ENCODE measurements at regions not wholly inside any gene's neighbourhood (a gene's known extent, or its start where the extent isn't known, plus 50 kb on each side); places are given as distances from the start of the nearest gene placed in this dataset.

DNA sequence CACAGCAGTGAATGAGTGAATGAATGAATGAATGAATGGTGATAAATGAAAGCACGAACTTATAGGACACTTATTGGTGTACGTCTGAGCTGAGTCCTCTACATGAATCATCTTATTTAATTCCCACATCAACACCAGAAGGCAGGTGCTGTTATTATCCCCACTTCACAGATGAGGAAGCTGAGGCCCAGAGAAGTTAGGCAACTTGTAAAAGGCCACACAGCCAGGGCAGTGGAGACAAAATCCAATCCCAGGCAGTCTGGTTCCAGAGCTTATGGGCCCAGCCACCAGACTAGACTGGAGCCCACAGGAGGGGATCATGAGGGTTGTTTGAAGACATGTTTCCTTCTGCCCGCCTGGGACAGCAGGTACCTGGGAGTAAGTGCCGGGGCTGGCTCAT, 364.0 kb downstream of the MN1 start:
- Histone ChIP-seq H3K4me3 (ENCODE audit: extremely low read depth, insufficient read depth, low read length, poor library complexity, severe bottlenecking) (no peak overlapping the region), H3K36me3 (ENCODE audit: control insufficient read depth, insufficient read depth, low read length) (no peaks in the 10 kb centered on the region), H3K9me3 (ENCODE audit: control insufficient read depth, low read length) (peaks cover 1% of the 10 kb centered on the region), H3K4me1 (ENCODE audit: control insufficient read depth, insufficient read depth, low read length, poor library complexity, severe bottlenecking) (peaks cover 16% of the 10 kb centered on the region), H3K27ac (ENCODE audit: low read depth, low read length, severe bottlenecking) (no peak overlapping the region)
- 60 to 100% methylated on average over 1 of the region's 4 CpGs for WGBS, 2 experiments (ENCODE audit: insufficient coverage in 2 of 2)

DNA sequence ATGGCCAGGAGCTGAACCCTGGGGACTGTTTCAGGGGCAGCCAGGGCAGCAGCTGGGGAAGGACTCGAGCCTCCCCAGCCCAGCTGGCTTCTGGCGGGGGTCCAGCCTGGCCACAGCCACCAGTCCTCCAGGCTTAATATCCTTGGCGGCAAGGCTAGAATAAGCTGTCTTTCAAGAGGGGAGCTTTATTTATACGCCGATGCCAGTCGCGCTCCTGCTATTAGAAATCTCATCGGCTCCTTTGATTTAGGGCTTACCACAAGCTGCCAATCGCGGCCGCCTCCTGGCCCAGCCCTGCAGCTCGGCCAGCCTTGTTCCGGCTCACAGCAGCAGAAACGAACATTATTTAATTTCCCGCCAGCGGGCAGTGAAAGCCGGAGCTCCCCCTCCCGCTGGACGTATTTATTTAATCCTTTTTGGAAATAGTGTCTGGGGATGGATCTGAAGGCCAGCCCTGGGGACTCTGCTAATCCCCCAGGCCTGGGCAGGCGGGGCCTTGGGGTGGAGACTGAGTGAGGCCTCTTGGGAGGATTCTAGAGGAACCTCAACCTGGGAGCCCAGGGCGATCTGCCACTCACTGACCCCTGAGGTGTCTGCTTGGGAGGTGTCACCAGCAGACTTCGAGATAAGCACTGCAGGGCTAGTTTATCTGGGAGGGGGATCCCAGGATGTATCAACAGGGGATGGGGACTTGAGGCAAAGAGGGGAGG, 363.1 kb downstream of the MN1 start:
- Histone ChIP-seq H3K4me3 (ENCODE audit: extremely low read depth, insufficient read depth, low read length, poor library complexity, severe bottlenecking) (no peak overlapping the region), H3K27ac (ENCODE audit: low read depth, low read length, severe bottlenecking) (no peak overlapping the region)

DNA sequence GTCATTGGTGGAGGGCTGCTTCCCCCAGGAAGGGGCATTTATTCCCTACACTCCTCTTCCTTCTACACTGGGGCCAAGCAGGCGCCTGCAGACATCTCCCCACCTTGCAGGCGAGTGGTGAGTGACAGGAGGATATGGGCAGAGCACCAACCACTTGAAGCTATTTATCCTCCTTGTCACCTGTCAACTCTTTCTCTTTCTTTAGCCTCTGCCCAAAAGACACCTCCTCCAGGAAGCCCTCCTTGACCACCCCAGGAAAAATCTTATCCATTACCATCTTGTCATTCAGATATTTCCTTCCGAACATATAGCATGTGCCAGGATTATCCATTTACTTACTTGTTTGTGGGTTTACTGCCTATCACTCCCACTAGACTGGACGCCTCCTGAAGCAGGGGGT, 362.4 kb downstream of the MN1 start:
- H3K36me3 ChIP-seq (ENCODE audit: control insufficient read depth, insufficient read depth, low read length): no peaks in the 10 kb centered on the region
- WGBS, 2 experiments (ENCODE audit: insufficient coverage in 2 of 2): 93% methylated on average over 2 of the region's 4 CpGs; no CpG with 5 or more reads in 1 of the 2 experiments
- H3K4me1 ChIP-seq (ENCODE audit: control insufficient read depth, insufficient read depth, low read length, poor library complexity, severe bottlenecking): peaks cover 15% of the 10 kb centered on the region
- H3K27ac ChIP-seq (ENCODE audit: low read depth, low read length, severe bottlenecking): no peak overlapping the region
- H3K9me3 ChIP-seq (ENCODE audit: control insufficient read depth, low read length): no peaks in the 10 kb centered on the region
- H3K4me3 ChIP-seq (ENCODE audit: extremely low read depth, insufficient read depth, low read length, poor library complexity, severe bottlenecking): no peak overlapping the region

More for the DNA sequence above, 363.1 kb downstream of the MN1 start:
- Histone ChIP-seq H3K36me3 (ENCODE audit: control insufficient read depth, insufficient read depth, low read length) (no peaks in the 10 kb centered on the region), H3K9me3 (ENCODE audit: control insufficient read depth, low read length) (no peaks in the 10 kb centered on the region), H3K4me1 (ENCODE audit: control insufficient read depth, insufficient read depth, low read length, poor library complexity, severe bottlenecking) (peaks cover 18% of the 10 kb centered on the region)
- whole genome bisulfite sequencing, 2 experiments (ENCODE audit: insufficient coverage in 2 of 2): 86 to 89% methylated on average over 20 to 22 of the region's 22 CpGs

DNA sequence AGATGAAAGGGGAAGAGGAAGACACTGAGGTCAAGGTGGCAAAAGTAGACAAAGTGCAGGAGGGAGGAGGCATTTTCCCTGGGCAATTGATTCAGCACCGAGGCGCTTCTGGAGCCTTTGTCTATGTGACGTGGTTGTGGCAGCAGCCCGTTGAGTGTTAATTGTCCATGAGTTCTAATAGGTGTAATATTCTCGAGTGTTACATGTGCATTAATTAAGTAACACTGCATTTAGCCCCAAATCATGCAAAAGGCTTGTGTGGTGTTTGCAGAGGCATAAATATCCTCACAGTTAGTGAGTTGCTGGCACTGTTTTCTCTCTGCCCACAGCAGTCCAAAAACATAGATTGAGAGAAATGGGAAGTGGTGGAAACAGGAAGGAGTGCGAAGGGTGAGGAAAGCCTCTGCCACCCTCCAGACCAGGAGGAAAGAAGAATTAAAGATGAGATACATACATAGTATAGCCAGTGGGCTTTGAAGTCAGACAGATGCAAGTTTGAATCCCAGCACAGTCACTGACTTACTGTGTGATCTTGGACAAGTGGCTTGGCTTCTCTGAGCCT, 361.2 kb downstream of the MN1 start:
- no peak overlapping the region for H3K4me3 ChIP-seq (ENCODE audit: extremely low read depth, insufficient read depth, low read length, poor library complexity, severe bottlenecking)
- H3K4me1 ChIP-seq (ENCODE audit: control insufficient read depth, insufficient read depth, low read length, poor library complexity, severe bottlenecking): peaks cover 14% of the 10 kb centered on the region
- 77 to 80% methylated on average over 2 to 5 of the region's 6 CpGs for WGBS, 2 experiments (ENCODE audit: insufficient coverage in 2 of 2)
- H3K27ac ChIP-seq (ENCODE audit: low read depth, low read length, severe bottlenecking): no peak overlapping the region
- H3K36me3 ChIP-seq (ENCODE audit: control insufficient read depth, insufficient read depth, low read length): no peaks in the 10 kb centered on the region
- no peaks in the 10 kb centered on the region for H3K9me3 ChIP-seq (ENCODE audit: control insufficient read depth, low read length)

DNA sequence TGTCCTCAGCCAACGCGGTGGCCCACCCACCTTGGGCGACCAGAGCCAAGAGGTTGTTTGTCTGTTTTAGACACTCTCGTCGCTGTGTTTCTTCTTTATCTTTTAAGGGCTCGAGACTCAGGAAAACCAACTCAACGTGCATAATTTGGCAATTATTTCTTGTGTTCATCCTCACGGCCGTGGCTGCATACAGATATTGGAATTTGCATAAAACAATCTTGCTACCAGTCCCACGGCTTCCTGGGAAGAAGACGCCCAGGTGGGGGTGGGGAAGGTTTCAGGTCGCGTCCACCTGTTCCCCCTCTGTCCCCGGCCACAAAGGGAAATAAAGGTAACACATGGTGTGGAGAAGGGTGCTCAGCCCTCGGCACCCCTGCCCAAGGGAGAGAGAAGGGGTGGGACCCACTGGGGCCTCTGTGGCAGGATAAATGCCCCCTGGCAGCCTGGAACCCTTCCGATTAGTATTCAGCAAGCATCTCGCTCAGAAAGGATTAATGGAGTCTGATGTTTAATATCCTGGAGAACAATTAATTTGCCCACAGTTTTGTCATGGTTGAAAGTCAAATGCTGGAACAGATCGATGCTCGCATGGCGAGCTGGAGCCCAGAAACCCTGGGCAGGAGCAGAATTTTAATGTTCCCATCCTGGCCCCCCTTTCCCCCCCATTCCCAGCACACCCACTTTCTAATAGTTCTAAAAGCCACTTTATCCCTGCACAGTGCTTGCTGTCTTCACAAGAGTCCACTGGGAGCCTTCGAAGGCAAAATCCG, 359.7 kb downstream of the MN1 start:
- 86 to 92% methylated on average over 18 to 22 of the region's 22 CpGs for WGBS, 2 experiments (ENCODE audit: insufficient coverage in 2 of 2)
- Histone ChIP-seq H3K27ac (ENCODE audit: low read depth, low read length, severe bottlenecking) (no peak overlapping the region), H3K4me3 (ENCODE audit: extremely low read depth, insufficient read depth, low read length, poor library complexity, severe bottlenecking) (no peak overlapping the region), H3K4me1 (ENCODE audit: control insufficient read depth, insufficient read depth, low read length, poor library complexity, severe bottlenecking) (peaks cover 8% of the 10 kb centered on the region), H3K36me3 (ENCODE audit: control insufficient read depth, insufficient read depth, low read length) (no peaks in the 10 kb centered on the region), H3K9me3 (ENCODE audit: control insufficient read depth, low read length) (no peaks in the 10 kb centered on the region)

DNA sequence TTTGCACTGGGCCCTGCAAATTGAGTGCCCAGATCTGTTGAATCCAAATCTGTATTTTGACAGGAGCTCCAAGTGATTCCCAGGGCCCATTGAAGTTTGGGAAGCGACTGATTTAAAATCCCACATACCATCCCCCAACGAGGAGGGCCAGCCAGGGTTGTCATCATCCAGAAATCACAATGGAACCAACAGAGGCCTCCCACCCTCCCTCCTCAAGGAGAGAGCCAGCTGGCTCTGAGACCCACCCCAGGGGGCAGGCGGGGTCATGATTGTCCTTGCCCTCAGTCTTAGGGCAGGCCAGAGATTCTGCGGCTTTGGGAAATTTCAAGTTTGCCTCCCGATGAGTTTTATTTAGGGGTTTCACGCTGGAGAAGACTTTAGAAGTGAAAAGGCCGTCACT, 358.2 kb downstream of the MN1 start:
- Histone ChIP-seq H3K4me3 (ENCODE audit: extremely low read depth, insufficient read depth, low read length, poor library complexity, severe bottlenecking) (no peak overlapping the region), H3K9me3 (ENCODE audit: control insufficient read depth, low read length) (no peaks in the 10 kb centered on the region), H3K36me3 (ENCODE audit: control insufficient read depth, insufficient read depth, low read length) (no peaks in the 10 kb centered on the region), H3K4me1 (ENCODE audit: control insufficient read depth, insufficient read depth, low read length, poor library complexity, severe bottlenecking) (peaks cover 8% of the 10 kb centered on the region), H3K27ac (ENCODE audit: low read depth, low read length, severe bottlenecking) (no peak overlapping the region)
- 65 to 79% methylated on average over 5 to 7 of the region's 7 CpGs for WGBS, 2 experiments (ENCODE audit: insufficient coverage in 2 of 2)

DNA sequence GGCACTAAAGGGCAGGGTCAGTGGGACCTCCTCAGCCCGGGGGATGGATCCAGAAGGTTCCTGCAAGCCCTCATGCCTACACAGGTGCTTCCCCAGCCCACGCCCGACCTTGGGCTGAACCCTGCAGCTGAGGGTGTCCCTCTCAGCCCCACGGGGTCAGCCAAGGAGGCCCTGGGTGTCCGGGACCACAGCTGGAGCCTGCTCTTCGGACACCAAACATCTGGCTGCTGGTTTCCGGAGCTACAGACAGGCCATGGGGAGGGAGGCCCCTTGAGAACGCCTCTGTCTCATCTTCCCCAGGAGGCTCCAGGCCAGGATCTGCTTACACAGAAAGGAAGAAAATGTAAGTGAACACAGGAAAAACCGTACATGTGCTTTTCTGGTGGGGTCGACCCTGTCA, 355.7 kb downstream of the MN1 start:
- 85 to 89% methylated on average over 6 to 10 of the region's 10 CpGs for WGBS, 2 experiments (ENCODE audit: insufficient coverage in 2 of 2)
- no peaks in the 10 kb centered on the region for H3K36me3 ChIP-seq (ENCODE audit: control insufficient read depth, insufficient read depth, low read length)

DNA sequence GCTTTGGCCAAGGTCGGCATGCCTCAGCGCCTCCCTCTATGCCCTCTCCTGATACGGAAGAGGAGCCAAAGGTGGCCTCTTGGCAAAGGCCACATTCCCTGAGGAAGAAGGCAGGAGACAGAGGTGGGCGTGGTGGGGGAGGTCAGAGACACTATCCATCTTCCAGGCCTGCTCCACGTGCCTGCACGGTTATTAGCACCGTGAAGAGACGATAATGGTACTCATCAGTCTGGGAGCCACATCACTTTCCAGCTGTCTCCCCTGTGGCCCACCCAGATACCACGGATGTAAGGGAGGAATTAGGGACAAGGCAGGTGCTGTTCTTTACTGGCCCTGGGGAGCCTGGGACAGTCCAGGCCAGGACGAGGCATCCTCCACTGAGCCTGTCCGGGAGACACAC, 354.3 kb downstream of the MN1 start:
- Histone ChIP-seq H3K4me3 (ENCODE audit: extremely low read depth, insufficient read depth, low read length, poor library complexity, severe bottlenecking) (no peak overlapping the region), H3K36me3 (ENCODE audit: control insufficient read depth, insufficient read depth, low read length) (no peaks in the 10 kb centered on the region), H3K9me3 (ENCODE audit: control insufficient read depth, low read length) (no peaks in the 10 kb centered on the region), H3K27ac (ENCODE audit: low read depth, low read length, severe bottlenecking) (no peak overlapping the region), H3K4me1 (ENCODE audit: control insufficient read depth, insufficient read depth, low read length, poor library complexity, severe bottlenecking) (peaks cover 8% of the 10 kb centered on the region)
- 91% methylated on average over 7 to 11 of the region's 11 CpGs for WGBS, 2 experiments (ENCODE audit: insufficient coverage in 2 of 2)

More for the DNA sequence above, 355.7 kb downstream of the MN1 start:
- Histone ChIP-seq H3K27ac (ENCODE audit: low read depth, low read length, severe bottlenecking) (no peak overlapping the region), H3K4me1 (ENCODE audit: control insufficient read depth, insufficient read depth, low read length, poor library complexity, severe bottlenecking) (peaks cover 8% of the 10 kb centered on the region), H3K9me3 (ENCODE audit: control insufficient read depth, low read length) (no peaks in the 10 kb centered on the region), H3K4me3 (ENCODE audit: extremely low read depth, insufficient read depth, low read length, poor library complexity, severe bottlenecking) (no peak overlapping the region)

DNA sequence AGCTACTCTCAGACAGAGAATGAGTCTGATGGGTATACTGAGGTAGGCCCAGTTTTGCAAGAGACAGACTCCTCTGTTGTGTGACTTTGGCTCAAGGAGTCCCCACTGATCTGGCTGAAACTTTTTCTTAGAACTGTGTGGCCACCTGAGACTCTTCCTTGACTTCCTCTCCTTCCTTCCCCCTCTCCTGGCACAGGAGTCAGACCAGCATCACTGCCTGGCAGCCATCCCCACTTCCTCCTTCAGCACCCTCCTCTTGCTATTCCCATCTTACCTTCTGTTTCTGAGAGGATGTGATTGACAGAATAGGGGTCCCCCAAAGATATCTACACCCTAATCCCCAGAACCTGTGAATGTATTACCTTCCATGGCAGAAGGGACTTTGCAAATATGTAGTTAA, 351.1 kb downstream of the MN1 start:
- Histone ChIP-seq H3K4me1 (ENCODE audit: control insufficient read depth, insufficient read depth, low read length, poor library complexity, severe bottlenecking) (no peaks in the 10 kb centered on the region), H3K36me3 (ENCODE audit: control insufficient read depth, insufficient read depth, low read length) (no peaks in the 10 kb centered on the region)

DNA sequence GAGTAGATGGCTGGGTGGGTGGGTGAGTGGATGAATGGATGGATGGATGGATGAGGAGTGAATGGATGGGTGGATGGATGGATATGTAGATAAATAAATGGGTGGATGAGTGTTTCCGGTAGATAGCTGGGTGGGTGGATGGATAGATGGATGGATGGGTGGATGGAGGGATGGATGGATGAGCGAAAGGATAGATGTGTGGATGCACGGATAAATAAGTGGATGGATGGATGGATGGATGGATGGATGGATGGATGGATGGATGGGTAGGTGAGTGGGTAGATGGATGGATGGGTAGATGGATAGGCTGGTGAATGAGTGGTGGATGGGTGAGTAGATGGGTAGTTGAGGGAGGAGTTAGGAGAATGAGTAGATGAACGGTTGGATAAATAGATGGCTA, 349.3 kb downstream of the MN1 start:
- H3K9me3 ChIP-seq (ENCODE audit: control insufficient read depth, low read length): no peaks in the 10 kb centered on the region
- no peaks in the 10 kb centered on the region for H3K36me3 ChIP-seq (ENCODE audit: control insufficient read depth, insufficient read depth, low read length)
- 90 to 93% methylated on average over 3 to 4 of the region's 4 CpGs for WGBS, 2 experiments (ENCODE audit: insufficient coverage in 2 of 2)
- H3K4me1 ChIP-seq (ENCODE audit: control insufficient read depth, insufficient read depth, low read length, poor library complexity, severe bottlenecking): peaks cover 5% of the 10 kb centered on the region
- H3K27ac ChIP-seq (ENCODE audit: low read depth, low read length, severe bottlenecking): no peak overlapping the region
- H3K4me3 ChIP-seq (ENCODE audit: extremely low read depth, insufficient read depth, low read length, poor library complexity, severe bottlenecking): no peak overlapping the region

More for the DNA sequence above, 351.1 kb downstream of the MN1 start:
- Histone ChIP-seq H3K27ac (ENCODE audit: low read depth, low read length, severe bottlenecking) (no peak overlapping the region), H3K9me3 (ENCODE audit: control insufficient read depth, low read length) (no peaks in the 10 kb centered on the region), H3K4me3 (ENCODE audit: extremely low read depth, insufficient read depth, low read length, poor library complexity, severe bottlenecking) (no peak overlapping the region)

DNA sequence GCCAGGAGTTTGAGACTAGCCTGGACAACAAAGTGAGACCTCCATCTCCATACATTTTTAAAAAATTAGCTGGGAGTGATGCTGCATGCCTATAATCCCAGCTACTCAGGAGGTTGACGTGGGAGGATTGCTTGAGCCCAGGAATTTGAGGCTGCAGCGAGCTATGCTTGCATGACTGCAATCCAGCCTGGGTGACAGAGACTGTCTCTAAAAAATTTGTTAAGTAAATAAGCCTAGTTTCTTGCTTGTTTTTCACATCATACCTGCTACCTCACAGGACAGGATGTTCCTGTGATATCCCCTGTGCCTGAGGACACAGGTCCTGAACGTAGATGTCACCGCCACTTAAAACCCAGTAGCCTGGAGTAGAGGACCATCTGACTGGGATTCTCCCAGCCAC, 348.6 kb downstream of the MN1 start:
- Histone ChIP-seq H3K4me3 (ENCODE audit: extremely low read depth, insufficient read depth, low read length, poor library complexity, severe bottlenecking) (no peak overlapping the region), H3K4me1 (ENCODE audit: control insufficient read depth, insufficient read depth, low read length, poor library complexity, severe bottlenecking) (peaks cover 12% of the 10 kb centered on the region)
- 88 to 93% methylated on average over 4 of the region's 4 CpGs for WGBS, 2 experiments (ENCODE audit: insufficient coverage in 2 of 2)

More for the DNA sequence above, 348.6 kb downstream of the MN1 start:
- Histone ChIP-seq H3K36me3 (ENCODE audit: control insufficient read depth, insufficient read depth, low read length) (no peaks in the 10 kb centered on the region), H3K27ac (ENCODE audit: low read depth, low read length, severe bottlenecking) (no peak overlapping the region), H3K9me3 (ENCODE audit: control insufficient read depth, low read length) (no peaks in the 10 kb centered on the region)
